Middle frontal gyrus (tissue), 1 donor: ENCODE measurements at regions not wholly inside any gene's neighbourhood (a gene's known extent, or its start where the extent isn't known, plus 50 kb on each side); places are given as distances from the start of the nearest gene placed in this dataset.

ENCODE experiments used
- DNase-seq: peaks from one replicate; pipeline ENCODE4 v3.0.0-alpha.2; 2015; ENCODE audit warnings: low spot score; ENCODE audit errors: extremely low spot score

DNA sequence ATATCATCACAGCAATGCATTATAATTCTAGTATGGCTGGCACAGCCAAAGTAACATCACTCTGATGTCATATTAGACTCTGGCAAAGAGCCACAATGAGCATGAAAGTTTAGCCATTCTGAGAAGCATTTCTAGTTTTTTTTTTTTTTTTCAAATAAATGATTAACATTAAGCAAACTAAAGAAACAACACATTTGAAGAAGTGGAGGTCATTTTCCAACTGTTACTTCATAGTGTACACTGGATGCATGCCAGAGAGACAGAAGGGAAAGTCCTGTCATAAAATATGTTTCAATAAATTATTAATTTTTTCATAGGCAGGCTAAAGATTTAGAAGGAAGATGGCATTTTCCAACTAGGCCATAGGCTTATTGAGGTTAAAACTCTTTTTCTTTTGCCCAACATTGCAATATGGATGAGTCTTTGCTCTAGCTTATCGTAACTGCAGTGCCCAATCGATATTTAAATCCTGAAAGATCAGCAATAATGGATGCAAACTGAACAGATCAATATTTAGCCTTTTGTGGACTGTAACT, 1630.4 kb upstream of the ACVR2A start:
- DNase-seq, result no peak

DNA sequence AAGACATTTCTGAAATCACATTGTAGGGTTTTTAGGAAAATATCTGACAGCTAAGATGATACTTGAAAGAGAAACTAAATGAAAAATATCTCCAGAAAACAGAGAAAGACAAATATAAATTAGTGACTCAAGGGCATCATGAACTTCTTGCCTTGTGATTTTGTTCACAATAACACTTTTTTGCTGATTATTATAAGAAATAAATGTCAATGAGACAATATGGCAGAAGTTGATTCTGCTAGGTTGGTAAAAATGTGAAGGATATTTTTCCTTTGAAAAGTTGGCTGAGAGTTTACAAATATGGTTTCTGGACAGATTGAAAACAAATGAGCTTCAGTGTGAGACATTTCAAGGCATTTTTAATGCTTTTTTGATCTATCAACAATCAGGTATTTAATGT, 1631.2 kb upstream of the ACVR2A start:
- no peak for DNase-seq

DNA sequence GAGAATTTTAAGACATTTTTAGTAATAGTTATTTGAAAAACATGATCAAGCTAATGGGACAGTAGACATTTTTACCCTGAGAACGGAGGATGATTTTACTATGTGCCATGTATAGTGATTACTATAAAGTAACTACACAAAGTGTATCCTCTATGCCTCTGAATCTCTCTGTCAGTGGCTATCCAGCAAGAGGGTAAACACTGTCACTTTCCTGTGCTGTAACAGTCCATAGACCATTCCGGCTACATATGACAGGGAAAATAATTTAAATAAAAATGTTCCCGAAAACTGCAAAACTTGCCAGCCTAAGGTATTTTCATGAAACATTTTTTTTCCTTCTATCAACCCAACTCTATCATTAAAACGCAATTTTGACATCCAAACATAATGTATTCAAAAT, 1632.2 kb upstream of the ACVR2A start:
- DNase-seq, result no peak

DNA sequence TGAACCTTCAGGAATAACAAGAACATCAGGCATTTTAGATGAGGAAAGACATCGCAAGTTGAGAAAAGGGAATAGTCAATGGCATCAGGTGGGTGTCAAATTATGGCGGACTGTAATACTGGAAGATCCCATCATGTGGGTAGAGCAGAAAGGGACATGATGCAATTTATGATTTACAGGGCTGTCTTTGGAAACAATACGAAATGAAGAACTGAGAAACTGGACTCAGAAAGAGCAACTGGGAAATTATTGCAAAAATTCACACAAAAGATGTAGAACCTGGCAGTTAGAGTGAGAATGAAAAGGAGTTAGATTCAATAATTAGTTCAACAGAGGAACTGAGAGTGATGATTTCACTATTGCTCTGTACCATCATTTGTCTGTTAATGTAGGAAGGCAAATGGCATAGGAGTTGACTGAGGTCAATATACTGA, 1635.0 kb upstream of the ACVR2A start:
- no peak for DNase-seq

DNA sequence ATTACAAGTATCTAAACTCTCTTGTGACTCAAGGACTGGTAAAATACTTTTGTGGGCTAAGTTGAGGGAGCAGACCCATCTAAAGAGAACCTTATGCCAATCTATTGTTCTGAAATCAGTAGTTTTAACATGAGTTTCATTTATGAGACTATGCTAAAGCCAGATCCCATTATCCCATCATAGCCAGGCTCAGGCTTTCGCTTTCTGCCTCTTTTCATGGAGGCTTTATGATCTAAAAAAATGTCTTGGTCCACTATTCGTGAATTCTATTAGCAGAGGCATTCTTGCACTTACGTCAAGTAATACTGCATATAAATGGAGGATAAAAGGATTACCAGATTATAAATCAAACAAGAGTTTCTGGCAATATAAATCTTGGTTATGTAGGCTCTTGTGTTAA, 1636.9 kb upstream of the ACVR2A start:
- no peak for DNase-seq

DNA sequence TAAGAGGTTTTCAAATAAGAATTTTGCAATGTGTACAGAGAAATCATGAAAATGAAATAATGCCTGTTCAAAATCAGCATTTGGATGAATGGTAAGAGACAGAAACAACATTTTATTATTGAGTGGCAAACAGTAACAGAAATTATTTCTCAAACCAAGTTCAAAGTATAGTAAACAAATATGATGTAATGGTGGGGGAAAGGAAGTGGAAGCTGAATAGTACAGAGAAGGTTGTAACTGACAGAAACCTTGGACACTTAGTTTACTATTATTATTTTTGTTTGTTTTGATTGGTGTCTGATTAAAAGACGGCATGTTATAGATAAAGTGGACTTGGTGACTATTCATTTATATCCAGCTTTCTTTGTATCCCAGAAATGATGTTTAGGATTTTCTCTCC, 1637.4 kb upstream of the ACVR2A start:
- DNase-seq, result no peak

DNA sequence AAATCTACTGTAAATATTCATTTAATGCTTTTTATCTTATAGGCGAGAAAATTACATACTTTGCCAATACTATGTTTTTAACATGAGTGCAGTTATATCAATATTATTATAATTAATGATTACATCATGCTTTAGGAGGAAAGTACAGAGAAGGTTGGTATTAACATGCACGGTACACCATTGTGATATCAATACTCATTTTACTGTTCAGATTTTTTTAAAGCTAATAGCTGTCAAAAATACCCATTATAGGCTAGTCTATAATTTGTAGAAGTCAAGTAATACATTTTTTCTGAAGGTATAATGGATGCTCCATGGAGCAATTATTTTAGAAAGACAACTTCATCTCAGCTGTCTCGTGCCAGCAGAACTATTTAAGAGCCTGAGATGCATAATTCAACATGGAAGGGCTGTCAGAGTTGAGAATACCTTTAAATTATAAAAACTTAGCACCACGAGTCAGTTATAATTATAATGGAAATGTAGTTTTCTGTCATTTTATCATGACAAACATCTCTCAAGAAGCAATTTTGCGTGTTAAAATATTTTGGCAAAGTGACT, 1641.7 kb upstream of the ACVR2A start:
- DNase-seq, result no peak

DNA sequence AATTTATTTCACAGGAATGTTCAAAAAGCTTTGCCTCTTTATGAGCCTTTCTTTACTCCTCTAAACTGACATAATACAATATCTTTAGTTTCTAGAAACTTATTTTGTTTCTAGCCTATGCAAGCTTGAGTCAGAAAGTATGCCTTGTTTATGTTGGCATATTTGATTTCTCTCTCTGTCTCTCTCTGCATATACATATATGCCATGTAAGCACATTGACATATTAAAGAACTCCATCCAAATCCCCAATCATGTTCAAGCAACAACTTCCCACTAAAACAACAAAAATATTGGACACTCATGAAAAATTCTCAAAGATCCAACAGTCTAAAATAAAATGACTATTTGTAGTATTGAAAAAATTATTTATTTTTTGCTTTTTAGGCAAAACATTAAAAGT, 1651.2 kb upstream of the ACVR2A start:
- DNase-seq, result no peak

DNA sequence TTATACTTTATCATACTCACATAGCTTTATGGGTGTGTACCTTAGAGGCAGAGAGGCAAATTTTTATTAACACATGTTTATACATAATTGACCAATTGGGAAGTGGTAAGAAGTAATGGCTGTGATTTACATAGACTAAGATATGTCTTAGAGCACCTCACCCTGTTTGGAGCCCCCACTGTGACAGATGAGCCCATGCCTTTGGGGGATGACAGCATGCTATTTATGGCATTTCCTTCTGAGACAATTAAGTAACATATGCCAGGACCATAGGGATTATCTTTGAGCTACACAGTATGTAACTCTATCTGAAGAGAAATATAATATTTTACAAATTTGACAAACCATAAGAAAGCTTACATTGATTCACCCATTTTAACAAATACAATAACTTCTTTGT, 1655.3 kb upstream of the ACVR2A start:
- DNase-seq, result no peak

DNA sequence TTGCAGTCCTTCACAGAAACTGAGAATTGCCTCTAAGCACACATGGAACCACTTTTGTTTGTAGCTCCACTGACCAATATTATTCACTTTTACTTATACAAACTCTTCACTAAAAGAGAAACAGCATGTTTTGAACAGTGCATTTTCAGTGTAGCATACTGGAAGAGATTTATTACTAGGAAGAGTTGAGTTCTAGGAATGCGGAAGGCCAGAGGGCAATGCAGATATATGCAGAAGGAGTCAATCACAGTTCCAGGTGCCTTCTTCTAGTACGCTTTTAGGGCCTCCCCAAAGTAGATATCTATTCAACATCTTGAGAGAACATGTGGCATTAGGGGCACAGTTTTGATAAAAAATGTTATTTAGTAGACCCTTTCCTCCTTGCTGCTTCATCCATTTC, 1654.0 kb upstream of the ZEB2 start:
- no peak for DNase-seq

DNA sequence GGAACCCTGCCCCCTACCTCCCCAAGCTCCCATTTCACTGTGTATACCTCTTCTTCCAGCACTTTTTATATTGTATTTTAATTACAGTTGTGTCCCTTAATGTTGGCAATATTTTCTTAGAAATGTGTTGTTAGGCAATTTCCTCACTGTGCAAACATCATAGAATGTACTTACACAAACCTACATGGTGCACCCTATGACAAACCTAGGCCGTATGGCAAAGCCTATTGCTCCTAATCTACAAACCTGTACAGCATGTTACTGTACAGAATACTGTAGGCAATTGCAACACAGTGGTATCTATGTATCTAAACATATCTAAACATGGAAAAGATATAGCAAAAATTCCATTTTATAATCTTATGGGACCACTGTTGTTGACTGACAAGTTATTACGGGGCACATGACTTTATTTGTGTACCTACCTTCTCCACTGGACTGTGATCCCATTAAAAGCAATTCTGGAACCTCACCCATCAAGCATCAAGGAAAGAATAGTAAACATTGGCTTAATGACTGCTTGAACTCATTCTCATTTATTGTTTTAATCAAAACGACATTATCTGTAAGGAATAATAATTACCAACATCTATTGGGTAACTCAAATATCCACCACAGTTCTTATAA, 1641.5 kb upstream of the ZEB2 start:
- DNase-seq, result no peak

DNA sequence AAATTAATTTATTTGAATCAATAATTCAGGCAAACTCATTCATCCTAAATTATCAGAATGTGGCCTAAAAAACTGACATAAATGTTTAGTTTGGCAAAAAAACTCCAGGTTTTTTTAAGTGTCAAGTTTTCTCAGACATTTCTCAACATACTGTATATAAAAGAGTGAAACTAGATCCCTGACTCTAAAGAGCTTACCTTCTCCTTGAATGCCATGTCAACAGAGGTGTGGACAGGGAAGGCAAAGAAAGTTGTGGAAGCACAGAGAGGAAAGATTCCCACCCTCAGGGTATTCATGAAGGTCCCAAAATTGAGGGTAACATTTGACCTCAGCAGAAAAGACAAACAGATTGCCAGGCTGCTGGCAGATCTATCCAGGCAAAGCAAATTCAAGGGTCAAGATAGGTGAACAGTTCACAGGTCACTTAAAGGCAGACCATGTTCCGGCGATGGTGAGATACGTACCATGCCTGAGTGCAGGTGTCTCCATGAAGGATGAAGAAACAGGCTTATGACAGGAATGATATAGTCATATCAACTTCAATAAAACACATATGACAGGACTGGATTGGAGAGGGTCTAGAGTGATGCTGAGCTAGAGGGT, 1638.3 kb upstream of the ZEB2 start:
- DNase-seq, result no peak

DNA sequence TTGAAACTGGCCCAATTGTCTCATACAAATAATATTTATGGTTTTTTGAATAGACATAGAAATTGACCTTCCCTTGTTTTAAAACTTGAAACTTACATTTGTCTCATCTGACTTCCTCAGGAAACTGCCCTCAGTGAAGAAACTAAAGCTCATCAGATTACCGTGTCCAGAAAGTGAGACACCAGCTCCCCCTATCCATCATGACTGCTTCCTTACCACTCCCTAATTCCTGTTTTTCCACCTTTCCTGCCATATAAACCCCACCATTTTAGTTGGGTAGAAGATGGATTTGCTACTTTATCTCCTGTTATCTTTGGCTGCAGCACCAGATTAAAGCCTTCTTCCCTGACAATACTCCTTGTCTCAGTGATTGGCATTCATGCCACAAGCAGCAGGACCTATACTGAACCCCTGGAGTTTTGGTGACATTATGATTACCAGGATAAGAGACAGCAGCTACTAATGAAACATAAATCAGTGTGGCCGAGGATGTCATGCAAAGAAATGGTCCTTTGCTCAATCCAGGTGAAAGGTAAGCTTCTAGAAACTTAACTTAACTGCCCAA, 1627.6 kb upstream of the ZEB2 start:
- no peak for DNase-seq

DNA sequence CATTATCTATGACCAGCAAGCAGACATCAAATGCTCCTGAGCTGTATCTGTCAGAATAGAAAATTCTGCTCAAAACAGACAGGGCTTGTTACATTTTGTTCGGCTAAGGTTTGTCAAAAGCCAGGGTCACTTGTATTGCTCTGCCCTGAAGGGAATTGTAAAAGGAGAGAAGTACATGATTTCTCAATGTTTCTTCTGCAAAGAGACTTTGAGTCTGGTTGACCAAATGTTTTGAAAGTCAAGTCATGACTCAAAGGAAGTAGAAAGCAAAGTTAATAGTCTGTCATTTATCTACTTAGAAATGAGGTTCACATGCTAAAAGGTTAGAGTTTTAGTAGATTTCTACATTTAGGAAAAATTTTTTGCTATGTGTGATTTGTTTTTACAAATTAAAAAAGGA, 1624.1 kb upstream of the ZEB2 start:
- no peak for DNase-seq

DNA sequence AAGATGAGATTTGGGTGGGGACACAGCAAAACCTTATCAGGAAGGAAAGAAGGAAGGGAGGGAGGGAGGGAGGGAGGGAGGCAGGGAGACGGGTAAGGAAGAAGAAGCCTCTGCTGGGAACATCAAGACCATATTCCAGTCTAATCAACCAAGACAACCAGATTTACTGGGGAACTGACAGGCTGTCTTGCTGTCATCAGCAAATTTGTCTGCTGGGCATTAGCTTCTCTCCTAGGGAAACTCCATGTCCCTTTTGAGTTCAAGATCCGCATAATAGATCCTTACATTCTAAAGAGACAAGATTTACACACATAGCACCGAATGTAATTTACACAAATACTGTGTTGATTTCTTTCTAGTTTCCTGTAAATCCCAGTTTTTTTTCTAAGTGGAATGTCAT, 1618.9 kb upstream of the ZEB2 start:
- no peak for DNase-seq

DNA sequence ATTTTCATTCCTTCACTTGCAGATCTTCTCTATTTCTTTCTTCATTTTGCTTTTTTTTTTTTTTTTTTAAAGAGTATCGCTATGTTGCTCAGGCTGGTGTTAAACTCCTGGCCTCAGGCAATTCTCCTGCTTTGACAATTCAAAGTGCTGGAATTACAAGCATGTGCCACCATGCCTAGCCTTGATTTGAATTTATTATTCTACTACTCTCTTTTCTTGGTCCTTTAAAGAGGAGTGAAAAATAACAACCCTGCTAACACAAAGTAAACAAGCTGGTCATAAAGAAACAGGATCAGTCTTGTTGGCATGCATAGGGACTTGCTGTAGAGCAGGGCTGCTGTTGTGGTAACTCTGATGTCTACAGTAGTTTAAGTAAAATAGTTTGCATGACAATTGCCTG, 1615.3 kb upstream of the ZEB2 start:
- DNase-seq, result no peak

DNA sequence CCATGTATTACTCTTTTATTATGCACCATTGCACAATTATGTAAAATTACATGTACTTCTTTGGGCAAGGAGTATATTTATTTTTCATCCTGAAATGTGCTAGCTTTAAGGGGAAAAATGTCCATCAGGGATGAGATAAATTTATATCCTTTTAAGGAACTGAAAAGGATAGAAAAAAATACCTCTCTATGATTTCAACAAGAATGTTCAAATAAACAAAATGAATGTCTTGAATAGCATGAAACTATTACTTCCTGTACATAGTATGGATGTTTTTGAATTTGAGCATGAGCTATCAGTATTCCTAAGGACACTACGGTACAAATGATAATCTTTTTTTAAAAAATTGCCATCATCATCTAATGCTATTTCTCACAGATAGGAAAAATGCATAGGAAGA, 1611.9 kb upstream of the ZEB2 start:
- DNase-seq, result no peak

DNA sequence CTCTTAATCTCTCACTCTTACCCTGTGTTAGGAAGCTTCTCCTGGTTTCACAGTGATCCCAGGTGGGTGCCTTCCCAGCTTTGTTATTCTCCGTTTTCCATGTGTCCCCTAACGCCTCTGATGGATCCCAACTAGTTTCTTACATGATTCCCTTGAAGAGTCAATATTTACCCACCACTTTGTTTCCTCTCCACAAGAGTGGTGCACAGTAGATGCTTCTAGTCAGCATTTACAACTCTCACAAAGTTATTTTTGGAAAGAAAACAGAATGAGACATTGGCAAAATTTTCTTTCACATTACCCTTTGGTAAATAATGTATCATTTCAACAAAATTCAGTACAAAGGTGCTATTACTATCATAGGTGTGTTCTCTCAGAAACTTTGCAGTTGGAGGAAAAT, 1611.1 kb upstream of the ZEB2 start:
- no peak for DNase-seq

DNA sequence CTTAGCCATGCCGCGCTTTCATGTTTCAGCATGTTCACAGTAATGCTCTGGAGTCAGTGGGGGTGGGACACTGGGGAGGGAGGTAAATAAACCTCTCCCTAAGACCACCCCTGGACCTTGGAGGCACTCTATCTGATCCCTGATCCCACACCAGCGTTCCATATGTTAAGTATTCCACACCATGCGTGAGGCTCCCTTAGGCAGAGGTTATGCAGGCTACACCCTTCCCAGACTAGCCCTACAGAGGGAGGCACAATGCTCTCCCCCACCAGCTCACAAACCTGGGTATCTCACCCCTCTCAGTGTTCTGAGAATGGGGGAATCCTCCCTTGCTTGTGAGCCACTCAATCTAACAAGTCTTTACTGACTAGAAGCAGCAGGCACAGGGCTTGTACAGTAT, 1610.4 kb upstream of the ZEB2 start:
- DNase-seq, result no peak

DNA sequence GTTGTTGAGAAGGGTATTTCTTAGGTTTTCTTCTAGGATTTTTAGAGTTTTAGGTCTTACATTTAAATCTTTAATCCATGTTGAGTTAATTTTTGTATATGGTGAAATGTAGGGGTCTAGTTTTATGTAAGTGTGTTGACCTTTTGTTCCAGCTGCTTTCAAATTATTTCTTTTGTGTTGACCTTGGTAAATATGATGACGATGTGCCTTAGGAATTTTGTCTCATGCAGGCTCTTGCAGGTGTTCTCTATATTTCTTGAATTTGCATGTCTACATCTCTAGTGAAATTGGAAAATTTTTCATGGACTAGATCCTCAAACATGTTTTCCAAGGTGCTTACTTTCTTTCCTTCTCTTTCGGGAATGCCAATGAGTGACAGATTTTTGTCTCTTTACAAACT, 1609.3 kb upstream of the ZEB2 start:
- DNase-seq, result no peak

DNA sequence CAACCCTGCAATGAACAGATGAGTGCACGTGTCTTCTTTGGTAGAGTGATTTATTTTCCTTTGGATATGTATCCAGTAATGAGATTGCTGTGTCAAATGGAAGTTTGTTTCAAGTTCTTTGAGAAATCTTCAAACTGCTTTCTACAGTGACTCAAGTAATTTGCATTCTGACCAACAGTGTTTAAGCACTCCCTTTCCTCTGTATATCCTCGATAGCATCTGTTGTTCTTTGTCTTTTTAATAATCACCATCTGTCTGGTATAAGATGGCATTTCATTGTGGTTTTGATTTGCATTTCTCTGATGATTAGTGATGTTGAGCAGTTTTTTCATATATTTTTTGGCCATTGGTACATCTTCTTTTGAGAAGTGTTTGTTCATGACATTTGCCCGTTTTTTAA, 1608.3 kb upstream of the ZEB2 start:
- DNase-seq, result no peak

DNA sequence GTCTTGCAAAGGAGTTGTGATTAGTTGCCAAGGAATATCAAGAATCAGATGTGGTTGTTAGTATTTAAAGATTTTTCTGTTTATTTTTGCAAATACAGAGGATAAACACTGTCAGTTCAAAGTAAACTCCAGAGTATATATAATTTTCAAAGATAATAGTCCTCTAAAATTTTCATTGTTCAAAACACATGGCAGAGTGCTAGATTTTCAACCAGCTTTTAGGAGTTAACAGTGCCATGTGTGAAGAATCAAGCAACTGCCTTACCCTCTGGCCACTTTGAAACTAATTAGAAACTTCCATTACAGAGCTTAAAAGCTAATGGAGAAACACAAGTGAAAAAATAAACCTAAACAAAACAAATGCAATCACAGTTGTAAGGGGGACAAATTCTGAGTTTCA, 1605.6 kb upstream of the ZEB2 start:
- DNase-seq, result no peak

DNA sequence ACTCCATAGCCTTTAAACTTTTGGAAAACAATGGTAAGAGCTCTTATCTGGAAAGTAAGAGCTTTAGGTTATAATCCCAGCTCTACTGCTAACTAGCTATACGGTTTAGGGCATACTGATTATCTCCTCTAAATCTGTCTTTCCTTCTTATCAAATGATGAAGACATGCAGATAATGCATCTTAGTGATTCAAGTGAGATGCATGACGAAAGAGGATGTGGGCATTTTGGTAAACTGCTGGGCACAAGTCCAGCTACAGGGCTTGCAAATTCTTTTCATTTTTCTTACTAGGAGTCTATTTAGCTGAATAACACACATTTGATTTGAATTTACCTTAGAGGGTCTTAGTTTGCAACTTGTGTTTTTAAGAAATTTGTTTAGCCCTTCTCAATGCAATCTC, 1604.8 kb upstream of the ZEB2 start:
- DNase-seq, result no peak
